ENCODE measurements at regions not wholly inside any gene's neighbourhood (a gene's known extent, or its start where the extent isn't known, plus 50 kb on each side); places are given as distances from the start of the nearest gene placed in this dataset.

GRCh38 chr2:142306131-142306530 is 175.3 kb upstream of the LRP1B start:
- no peak for TF ChIP-seq CTCF (IDR thresholded peaks at IDR 0.05)
- no peak for TF ChIP-seq POLR2AphosphoS5 (IDR thresholded peaks at IDR 0.05)
- TF ChIP-seq EP300 (IDR thresholded peaks at IDR 0.05) = no peak
- TF ChIP-seq POLR2A (IDR thresholded peaks at IDR 0.05) = no peak

Measured in upper lobe of left lung (tissue), 4 donors.